ENCODE measurements at regions not wholly inside any gene's neighbourhood (a gene's known extent, or its start where the extent isn't known, plus 50 kb on each side); places are given as distances from the start of the nearest gene placed in this dataset.

GRCh38 chr13:109672545-109672944 lies 113.8 kb downstream of the IRS2 start:
- no TSS peak for BruUV-seq (replicated peaks)
- no peak overlapping the region for H3K9ac ChIP-seq (ENCODE audit: control insufficient read depth, insufficient read depth, low read length)
- intact Hi-C loops (cut with micrococcal nuclease; ENCODE audit: unreplicated experiment): no loop called here
- no peak overlapping the region for H3K27ac ChIP-seq (ENCODE audit: control insufficient read depth, insufficient read depth)
- ChIA-PET SMC1A (ENCODE audit: uncharacterized antibody, unreplicated experiment) (interaction anchor here (0.6 kb wide), 1 partner anchor 331 kb away, joined by 3 read pairs; no protein-coding TSS in a partner anchor), CTCF (no interaction called here), RAD21 (ENCODE audit: unreplicated experiment) (no interaction called here), POLR2A (no interaction called here)
- no peak overlapping the region for H3K4me2 ChIP-seq (ENCODE audit: control insufficient read depth, insufficient read depth)
- no peak overlapping the region for H3K4me3 ChIP-seq
- DNase-seq (ENCODE audit: low read depth, low spot score) (no peak), ATAC-seq (no peak), FAIRE-seq (no peak)
- in situ Hi-C loops (cut with MboI): no loop called here
- no peaks in the 10 kb centered on the region for H4K20me1 ChIP-seq (ENCODE audit: control insufficient read depth, insufficient read depth)
- no peaks in the 10 kb centered on the region for H3K9me3 ChIP-seq (replicated peaks; ENCODE audit: control insufficient read depth, insufficient read depth, low read length)
- no peak overlapping the region for H2AFZ ChIP-seq (ENCODE audit: control insufficient read depth, low read depth, low read length)
- H3K4me1 ChIP-seq (ENCODE audit: control insufficient read depth, insufficient read depth, low read length): no peaks in the 10 kb centered on the region
- no peaks in the 10 kb centered on the region for H3K27me3 ChIP-seq (replicated peaks in 1 of 2; ENCODE audit: control insufficient read depth in 2 of 2, insufficient read depth in 2 of 2, low read length in 1 of 2)
- 0% methylated on average over 2 of the region's 2 CpGs for WGBS (ENCODE audit: insufficient coverage, insufficient replicate concordance, low lambda C conversion rate, missing lambda C conversion rate)
- TF ChIP-seq SUZ12 (IDR thresholded peaks at IDR 0.05; ENCODE audit: unreplicated experiment) (no peak), USF2 (IDR thresholded peaks at IDR 0.05; ENCODE audit: borderline replicate concordance, low read depth, low read length) (no peak), FOS (IDR thresholded peaks at IDR 0.05; ENCODE audit: borderline replicate concordance, extremely low read depth, insufficient read length) (no peak), IKZF1 (conservative IDR thresholded peaks at IDR 0.05) (no peak), SRF (IDR thresholded peaks at IDR 0.05; ENCODE audit: low read depth in 2 of 2, low read length in 2 of 2) (no peak), ZNF274 (IDR thresholded peaks at IDR 0.05; ENCODE audit: insufficient read depth, insufficient read length) (no peak), ZBTB4 (CRISPR knock-in tag; IDR thresholded peaks at IDR 0.05) (no peak), MEF2A (IDR thresholded peaks at IDR 0.05; ENCODE audit: insufficient read depth, low read depth, low read length) (no peak), ZNF207 (IDR thresholded peaks at IDR 0.05; ENCODE audit: borderline replicate concordance) (no peak), PAX8 (IDR thresholded peaks at IDR 0.05) (no peak)
- H3K36me3 ChIP-seq (ENCODE audit: control insufficient read depth in 2 of 2, insufficient read depth in 2 of 2, low read length in 1 of 2): no peaks in the 10 kb centered on the region
- no peaks in the 10 kb centered on the region for H3K79me2 ChIP-seq (ENCODE audit: control insufficient read depth, insufficient read depth, low read length)

Data from GM12878 (cell line).